Natural killer cell (primary cell): ENCODE measurements at regions not wholly inside any gene's neighbourhood (a gene's known extent, or its start where the extent isn't known, plus 50 kb on each side); places are given as distances from the start of the nearest gene placed in this dataset.

Source experiments
- ATAC-seq, 3 donors: fragments of 150-1000 bp in 2 of 3; fragments of 200-7000 bp in 1 of 3; cut with Tn5 transposase; 1 replicate in 1 of 3; 2 replicates in 2 of 3; pipeline ENCODE4 v1.10.0; 2021; ENCODE audit warnings: mild to moderate bottlenecking in 2 of 3, moderate library complexity in 2 of 3
- DNase-seq, 2 donors: peaks; one replicate each; pipeline versions ENCODE4 v3.0.0 to v3.0.0-alpha.2; 2013 to 2021; ENCODE audit warnings: mixed read lengths in 1 of 2
- H3K27ac ChIP-seq: one replicate; pipeline ENCODE4 v1.5.1; 2013; ENCODE audit warnings: mild to moderate bottlenecking, low read length
- H3K27me3 ChIP-seq: one replicate; pipeline ENCODE4 v1.6.1; 2013; ENCODE audit warnings: low read length; ENCODE audit not compliant: control insufficient read depth, insufficient read depth
- H3K36me3 ChIP-seq: one replicate; pipeline ENCODE4 v1.6.1; 2013; ENCODE audit warnings: low read length; ENCODE audit not compliant: control insufficient read depth, insufficient read depth
- H3K4me1 ChIP-seq: one replicate; pipeline ENCODE4 v1.6.1; 2013; ENCODE audit warnings: low read length; ENCODE audit not compliant: control insufficient read depth, insufficient read depth
- H3K4me3 ChIP-seq: one replicate; pipeline ENCODE4 v1.5.1; 2013; ENCODE audit warnings: low read length
- H3K9me3 ChIP-seq: one replicate; pipeline ENCODE4 v1.6.1; 2013; ENCODE audit warnings: low read length; ENCODE audit not compliant: control insufficient read depth, insufficient read depth
- H3K27ac Mint-ChIP-seq, 2 donors: one replicate each; pipeline ENCODE4 v1.8.0; 2022; ENCODE audit warnings: mild to moderate bottlenecking in 2 of 2, mixed read lengths in 2 of 2, moderate library complexity in 1 of 2
- H3K27me3 Mint-ChIP-seq, 2 donors: one replicate each; pipeline ENCODE4 v1.8.0; 2022; ENCODE audit warnings: low read depth in 2 of 2, mixed read lengths in 2 of 2
- H3K36me3 Mint-ChIP-seq: one replicate; pipeline ENCODE4 v1.8.0; 2022; ENCODE audit warnings: mixed read lengths
- H3K4me1 Mint-ChIP-seq, 2 donors: one replicate each; pipeline ENCODE4 v1.8.0; 2022; ENCODE audit warnings: mixed read lengths in 2 of 2
- H3K4me3 Mint-ChIP-seq: one replicate; pipeline ENCODE4 v1.8.0; 2022; ENCODE audit warnings: mild to moderate bottlenecking, moderate library complexity, mixed read lengths
- H3K9me3 Mint-ChIP-seq, 2 donors: one replicate each; pipeline ENCODE4 v1.8.0; 2022; ENCODE audit warnings: mixed read lengths in 2 of 2
- WGBS: methylation state at CpG from one replicate; pipeline ENCODE4 v1.1.7; 2013; ENCODE audit warnings: missing lambda C conversion rate; ENCODE audit not compliant: insufficient coverage; 5-methylcytosine and 5-hydroxymethylcytosine counted together
- intact Hi-C: fragments of 100-400 bp; cut with micrococcal nuclease; formaldehyde crosslinking; loops from one replicate; pipeline ENCODE4 v1.14.2; 2022
- TF ChIP-seq, protein P1 (sequence below): fragments of 200-600 bp; IDR thresholded peaks from one replicate; pipeline ENCODE4 v1.8.0; 2022; ENCODE audit warnings: antibody characterized with exemption

- no peaks in the 10 kb centered on the region for H3K4me1 ChIP-seq
- peaks cover 12 to 17% of the 10 kb centered on the region in 2 donors for H3K4me1 Mint-ChIP-seq
- no peak overlapping the region for H3K4me3 ChIP-seq
- no peaks in the 10 kb centered on the region for H3K27me3 Mint-ChIP-seq
- TF ChIP-seq, protein P1, sequence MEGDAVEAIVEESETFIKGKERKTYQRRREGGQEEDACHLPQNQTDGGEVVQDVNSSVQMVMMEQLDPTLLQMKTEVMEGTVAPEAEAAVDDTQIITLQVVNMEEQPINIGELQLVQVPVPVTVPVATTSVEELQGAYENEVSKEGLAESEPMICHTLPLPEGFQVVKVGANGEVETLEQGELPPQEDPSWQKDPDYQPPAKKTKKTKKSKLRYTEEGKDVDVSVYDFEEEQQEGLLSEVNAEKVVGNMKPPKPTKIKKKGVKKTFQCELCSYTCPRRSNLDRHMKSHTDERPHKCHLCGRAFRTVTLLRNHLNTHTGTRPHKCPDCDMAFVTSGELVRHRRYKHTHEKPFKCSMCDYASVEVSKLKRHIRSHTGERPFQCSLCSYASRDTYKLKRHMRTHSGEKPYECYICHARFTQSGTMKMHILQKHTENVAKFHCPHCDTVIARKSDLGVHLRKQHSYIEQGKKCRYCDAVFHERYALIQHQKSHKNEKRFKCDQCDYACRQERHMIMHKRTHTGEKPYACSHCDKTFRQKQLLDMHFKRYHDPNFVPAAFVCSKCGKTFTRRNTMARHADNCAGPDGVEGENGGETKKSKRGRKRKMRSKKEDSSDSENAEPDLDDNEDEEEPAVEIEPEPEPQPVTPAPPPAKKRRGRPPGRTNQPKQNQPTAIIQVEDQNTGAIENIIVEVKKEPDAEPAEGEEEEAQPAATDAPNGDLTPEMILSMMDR = no peak
- H3K9me3 ChIP-seq = peaks cover 6% of the 10 kb centered on the region
- ATAC-seq = peak in 1 of 3 donors; percentile 35
- peaks cover 0 to 2% of the 10 kb centered on the region in 2 donors for H3K9me3 Mint-ChIP-seq
- H3K27ac ChIP-seq = no peak overlapping the region
- DNase-seq = no peak
- intact Hi-C loops = no loop called here
- 13% methylated on average over 4 of the region's 4 CpGs for WGBS
- H3K36me3 Mint-ChIP-seq = no peaks in the 10 kb centered on the region
- H3K4me3 Mint-ChIP-seq = peak overlapping the region; percentile 65
- no peaks in the 10 kb centered on the region for H3K36me3 ChIP-seq
- peak overlapping the region; percentile 16 to 66 for H3K27ac Mint-ChIP-seq
- H3K27me3 ChIP-seq = no peaks in the 10 kb centered on the region
Measured at GRCh38 chr1:239457491-239458143, 71.2 kb downstream of the CHRM3 start.

- Histone ChIP-seq H3K4me1 (no peaks in the 10 kb centered on the region), H3K36me3 (no peaks in the 10 kb centered on the region), H3K27me3 (no peaks in the 10 kb centered on the region), H3K27ac (no peak overlapping the region), H3K4me3 (no peak overlapping the region), H3K9me3 (peaks cover 6% of the 10 kb centered on the region)
- WGBS = 9% methylated on average over 4 of the region's 4 CpGs
- Mint-ChIP-seq H3K4me3 (peak overlapping the region; percentile 65), H3K27me3 (no peaks in the 10 kb centered on the region), H3K36me3 (no peaks in the 10 kb centered on the region), H3K27ac (peak overlapping the region; percentile 16 to 66), H3K9me3 (peaks cover 0 to 2% of the 10 kb centered on the region in 2 donors), H3K4me1 (peaks cover 12 to 17% of the 10 kb centered on the region in 2 donors)
- peak in 1 of 2 donors; percentile 2 for DNase-seq
- TF ChIP-seq, protein P1 = no peak
- intact Hi-C loops = no loop called here
- ATAC-seq = peak in 1 of 3 donors; percentile 49
Measured at GRCh38 chr1:239458144-239458500, 71.8 kb downstream of the CHRM3 start.

GRCh38 chr1:239467730-239468129 lies 81.4 kb downstream of the CHRM3 start:
- no peaks in the 10 kb centered on the region for H3K4me1 Mint-ChIP-seq
- H3K27ac ChIP-seq = no peak overlapping the region
- H3K9me3 Mint-ChIP-seq = no peaks in the 10 kb centered on the region
- H3K36me3 ChIP-seq = no peaks in the 10 kb centered on the region
- DNase-seq (no peak), ATAC-seq (no peak)
- H3K27me3 Mint-ChIP-seq = no peaks in the 10 kb centered on the region
- H3K27ac Mint-ChIP-seq = no peak overlapping the region
- intact Hi-C loops = no loop called here
- H3K4me1 ChIP-seq = no peaks in the 10 kb centered on the region
- H3K27me3 ChIP-seq = no peaks in the 10 kb centered on the region
- H3K4me3 ChIP-seq = no peak overlapping the region
- no peaks in the 10 kb centered on the region for H3K9me3 ChIP-seq
- TF ChIP-seq, protein P1 = no peak
- WGBS = 80% methylated on average over 1 of the region's 2 CpGs
- no peaks in the 10 kb centered on the region for H3K36me3 Mint-ChIP-seq
- H3K4me3 Mint-ChIP-seq = no peak overlapping the region

DNA sequence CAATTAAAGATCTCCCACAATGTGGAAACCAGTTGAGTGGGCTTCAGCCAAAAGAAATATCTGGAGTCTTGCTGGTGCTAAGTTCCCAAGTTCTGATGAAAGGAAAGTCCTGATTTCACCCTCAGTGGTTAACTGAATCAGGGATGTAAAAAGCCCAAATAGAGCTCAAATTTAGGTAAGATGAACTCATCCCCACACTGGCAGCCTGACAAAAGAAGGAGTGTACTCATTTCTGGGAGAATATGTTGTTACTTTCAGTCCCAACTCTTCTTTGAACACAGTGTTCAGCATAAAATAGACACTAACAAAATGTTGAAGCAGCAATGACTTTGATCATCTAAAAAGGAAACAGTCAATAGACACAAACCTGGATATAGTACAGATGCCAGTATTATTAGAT lies 91.7 kb downstream of the CHRM3 start:
- no peak overlapping the region for H3K27ac Mint-ChIP-seq
- Histone ChIP-seq H3K27ac (no peak overlapping the region), H3K4me3 (no peak overlapping the region), H3K27me3 (no peaks in the 10 kb centered on the region), H3K9me3 (peaks cover 11% of the 10 kb centered on the region), H3K36me3 (no peaks in the 10 kb centered on the region), H3K4me1 (no peaks in the 10 kb centered on the region)
- H3K36me3 Mint-ChIP-seq = peaks cover 14% of the 10 kb centered on the region
- TF ChIP-seq, protein P1 = no peak
- H3K9me3 Mint-ChIP-seq = peaks cover 6 to 9% of the 10 kb centered on the region in 2 donors
- no peaks in the 10 kb centered on the region for H3K27me3 Mint-ChIP-seq
- DNase-seq = no peak
- H3K4me1 Mint-ChIP-seq = no peaks in the 10 kb centered on the region
- H3K4me3 Mint-ChIP-seq = no peak overlapping the region
- intact Hi-C loops = no loop called here
- no peak for ATAC-seq
